Ascending aorta (tissue), 2 donors: ENCODE measurements at regions not wholly inside any gene's neighbourhood (a gene's known extent, or its start where the extent isn't known, plus 50 kb on each side); places are given as distances from the start of the nearest gene placed in this dataset.

ENCODE experiments used
- DNase-seq, 2 donors: peaks; one replicate each; pipeline ENCODE4 v3.0.0-alpha.2; 2019; ENCODE audit warnings: low spot score in 2 of 2
- H3K27ac ChIP-seq, 2 donors: fragments of 200-600 bp; sonication (generic); one replicate each; pipeline ENCODE4 v1.5.1; 2016 to 2017; ENCODE audit warnings: mild to moderate bottlenecking in 1 of 2
- H3K27me3 ChIP-seq: fragments of 200-600 bp; sonication (generic); one replicate; pipeline ENCODE4 v1.5.1; 2017
- H3K36me3 ChIP-seq, 2 donors: fragments of 200-600 bp; sonication (generic); one replicate each; pipeline ENCODE4 v1.5.1; 2016
- H3K4me1 ChIP-seq, 2 donors: fragments of 200-600 bp; sonication (generic); one replicate each; pipeline ENCODE4 v1.5.1; 2016 to 2017; ENCODE audit warnings: mild to moderate bottlenecking in 1 of 2
- H3K4me3 ChIP-seq, 2 donors: fragments of 200-600 bp; sonication (generic); one replicate each; pipeline ENCODE4 v1.5.1; 2016 to 2017; ENCODE audit warnings: mild to moderate bottlenecking in 1 of 2
- H3K9me3 ChIP-seq, 2 donors: fragments of 200-600 bp; sonication (generic); one replicate each; pipeline ENCODE4 v1.5.1; 2016
- intact Hi-C: fragments of 100-400 bp; cut with DNase I; formaldehyde crosslinking; loops from one replicate; pipeline ENCODE4 v1.15.1; 2023
- TF ChIP-seq, protein P1 (sequence below), 3 experiments: fragments of 200-600 bp in 2 of 3; fragments of 450-650 bp in 1 of 3; sonication (generic) in 2 of 3; IDR thresholded peaks; one replicate each; pipeline ENCODE4 v1.5.1; 2016 to 2019; ENCODE audit warnings: antibody characterized with exemption in 3 of 3, mild to moderate bottlenecking in 1 of 3, moderate library complexity in 1 of 3

DNA sequence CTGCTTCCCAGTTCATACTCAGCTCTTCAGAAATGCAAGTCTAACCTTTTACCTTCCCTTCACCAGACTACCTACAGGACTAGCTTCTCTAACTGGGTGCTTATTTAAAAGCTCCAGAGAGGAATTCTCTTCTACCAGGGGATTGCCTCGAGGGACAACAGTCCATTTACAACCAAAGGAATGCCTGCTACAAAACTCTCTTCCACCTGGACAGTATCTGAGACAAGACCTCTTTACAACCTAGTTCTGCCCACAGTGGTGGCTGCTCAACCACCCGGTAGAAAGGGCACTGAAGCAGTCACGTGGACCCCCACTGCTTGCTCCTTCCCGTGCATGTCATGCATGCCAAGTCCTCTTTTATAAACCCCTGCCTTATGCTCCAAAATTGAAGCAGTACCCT, 158.1 kb upstream of the ANXA10 start:
- H3K27me3 ChIP-seq: no peaks in the 10 kb centered on the region
- H3K36me3 ChIP-seq: no peaks in the 10 kb centered on the region
- H3K4me3 ChIP-seq: no peak overlapping the region
- H3K27ac ChIP-seq: no peak overlapping the region
- TF ChIP-seq, protein P1, sequence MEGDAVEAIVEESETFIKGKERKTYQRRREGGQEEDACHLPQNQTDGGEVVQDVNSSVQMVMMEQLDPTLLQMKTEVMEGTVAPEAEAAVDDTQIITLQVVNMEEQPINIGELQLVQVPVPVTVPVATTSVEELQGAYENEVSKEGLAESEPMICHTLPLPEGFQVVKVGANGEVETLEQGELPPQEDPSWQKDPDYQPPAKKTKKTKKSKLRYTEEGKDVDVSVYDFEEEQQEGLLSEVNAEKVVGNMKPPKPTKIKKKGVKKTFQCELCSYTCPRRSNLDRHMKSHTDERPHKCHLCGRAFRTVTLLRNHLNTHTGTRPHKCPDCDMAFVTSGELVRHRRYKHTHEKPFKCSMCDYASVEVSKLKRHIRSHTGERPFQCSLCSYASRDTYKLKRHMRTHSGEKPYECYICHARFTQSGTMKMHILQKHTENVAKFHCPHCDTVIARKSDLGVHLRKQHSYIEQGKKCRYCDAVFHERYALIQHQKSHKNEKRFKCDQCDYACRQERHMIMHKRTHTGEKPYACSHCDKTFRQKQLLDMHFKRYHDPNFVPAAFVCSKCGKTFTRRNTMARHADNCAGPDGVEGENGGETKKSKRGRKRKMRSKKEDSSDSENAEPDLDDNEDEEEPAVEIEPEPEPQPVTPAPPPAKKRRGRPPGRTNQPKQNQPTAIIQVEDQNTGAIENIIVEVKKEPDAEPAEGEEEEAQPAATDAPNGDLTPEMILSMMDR (IDR thresholded peaks at IDR 0.05): no peak
- no peaks in the 10 kb centered on the region for H3K4me1 ChIP-seq
- no peak for DNase-seq
- intact Hi-C loops: no loop called here
- no peaks in the 10 kb centered on the region for H3K9me3 ChIP-seq

DNA sequence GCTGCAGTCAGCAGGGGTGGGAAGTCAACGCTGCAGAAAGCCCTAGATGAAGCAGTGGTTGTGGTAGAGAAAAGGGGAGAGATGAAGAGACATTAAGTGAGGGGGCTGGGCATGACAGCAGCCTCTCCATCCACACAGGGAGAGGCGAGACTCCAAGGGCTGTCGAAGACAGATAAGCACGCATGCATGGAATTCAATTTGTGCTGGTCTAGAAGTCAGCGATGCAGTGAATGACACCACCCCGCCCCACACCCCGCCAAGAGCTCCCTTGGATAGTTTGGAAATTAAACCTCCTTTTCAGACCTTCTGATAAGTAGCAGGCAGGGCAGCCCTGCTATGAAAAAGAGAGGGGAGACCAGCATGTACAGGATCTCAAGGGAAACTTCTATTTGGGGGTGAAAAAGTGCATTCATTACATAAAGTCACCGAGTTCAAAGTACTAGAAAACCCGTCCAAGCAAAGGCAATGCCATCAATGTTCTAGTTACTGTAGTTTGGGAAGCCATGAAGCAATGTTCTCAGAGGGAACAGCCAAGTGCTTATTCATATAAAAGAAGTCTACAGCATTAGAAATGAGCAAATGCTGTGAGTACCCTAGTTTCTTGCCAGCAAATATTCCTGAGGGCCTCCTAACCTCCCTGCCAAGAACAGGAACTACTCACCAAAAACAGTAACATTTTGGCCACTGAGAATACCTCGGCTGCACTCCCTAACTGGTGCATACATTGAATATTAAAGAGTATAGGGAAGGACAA, 152.3 kb upstream of the ANXA10 start:
- no peaks in the 10 kb centered on the region for H3K9me3 ChIP-seq
- intact Hi-C loops: no loop called here
- H3K27me3 ChIP-seq: no peaks in the 10 kb centered on the region
- no peak overlapping the region for H3K27ac ChIP-seq
- H3K4me1 ChIP-seq: no peaks in the 10 kb centered on the region
- DNase-seq: no peak
- no peaks in the 10 kb centered on the region for H3K36me3 ChIP-seq
- H3K4me3 ChIP-seq: no peak overlapping the region
- TF ChIP-seq, protein P1 (IDR thresholded peaks at IDR 0.05): no peak

DNA sequence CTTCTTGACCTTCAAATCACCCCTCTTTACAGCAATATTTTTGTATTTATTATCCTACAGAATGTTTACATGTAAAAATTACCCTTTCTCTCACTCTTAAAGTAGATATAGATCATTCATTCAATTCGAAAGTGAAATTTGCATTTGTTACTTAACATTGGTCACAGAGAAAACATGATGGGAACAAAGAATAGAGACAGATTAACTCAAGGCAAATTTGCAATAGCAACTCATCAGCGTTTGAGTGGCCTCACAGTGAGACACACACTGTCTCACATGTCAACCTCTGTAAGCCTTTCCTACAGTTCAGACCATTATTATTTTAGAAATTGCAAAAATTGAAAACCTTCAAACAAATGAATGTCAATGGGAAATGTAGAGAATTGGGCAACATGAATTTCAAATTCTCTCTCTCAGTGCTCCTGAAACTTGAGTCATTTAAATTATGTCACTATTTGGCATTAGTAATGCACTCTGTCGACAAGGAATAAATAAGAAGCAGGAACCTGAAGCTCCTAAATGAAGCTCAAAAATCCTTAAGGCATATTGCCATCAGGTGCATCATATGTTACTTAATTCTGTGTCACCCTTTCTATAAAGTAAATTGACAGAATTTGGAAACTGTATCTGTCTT, 148.3 kb upstream of the ANXA10 start:
- Histone ChIP-seq H3K36me3 (no peaks in the 10 kb centered on the region), H3K4me3 (no peak overlapping the region), H3K4me1 (no peaks in the 10 kb centered on the region), H3K9me3 (no peaks in the 10 kb centered on the region), H3K27me3 (no peaks in the 10 kb centered on the region), H3K27ac (no peak overlapping the region)
- no peak for DNase-seq
- intact Hi-C loops: no loop called here
- TF ChIP-seq, protein P1 (IDR thresholded peaks at IDR 0.05): no peak

DNA sequence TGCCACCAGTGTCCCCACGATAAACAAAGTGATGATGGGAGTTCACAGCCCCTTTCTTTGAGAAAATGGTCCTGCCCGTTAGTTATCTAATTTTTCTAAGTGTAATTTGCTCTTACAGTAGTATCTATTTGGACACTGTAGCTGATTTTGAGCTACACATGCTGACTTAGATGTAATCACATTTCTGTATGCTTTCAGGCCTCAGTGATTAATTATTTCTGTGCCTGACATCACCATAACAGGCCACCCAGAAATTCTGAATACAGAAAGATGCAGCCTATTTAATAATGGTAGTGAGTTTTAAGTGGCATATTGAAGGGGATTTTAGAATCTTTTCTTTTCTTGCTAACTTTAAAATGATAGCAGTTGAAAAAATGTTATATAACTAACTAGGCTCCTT, 147.6 kb upstream of the ANXA10 start:
- intact Hi-C loops: no loop called here
- TF ChIP-seq, protein P1 (IDR thresholded peaks at IDR 0.05): no peak
- Histone ChIP-seq H3K4me1 (no peaks in the 10 kb centered on the region), H3K36me3 (no peaks in the 10 kb centered on the region), H3K9me3 (no peaks in the 10 kb centered on the region), H3K4me3 (no peak overlapping the region), H3K27ac (no peak overlapping the region), H3K27me3 (no peaks in the 10 kb centered on the region)
- no peak for DNase-seq

DNA sequence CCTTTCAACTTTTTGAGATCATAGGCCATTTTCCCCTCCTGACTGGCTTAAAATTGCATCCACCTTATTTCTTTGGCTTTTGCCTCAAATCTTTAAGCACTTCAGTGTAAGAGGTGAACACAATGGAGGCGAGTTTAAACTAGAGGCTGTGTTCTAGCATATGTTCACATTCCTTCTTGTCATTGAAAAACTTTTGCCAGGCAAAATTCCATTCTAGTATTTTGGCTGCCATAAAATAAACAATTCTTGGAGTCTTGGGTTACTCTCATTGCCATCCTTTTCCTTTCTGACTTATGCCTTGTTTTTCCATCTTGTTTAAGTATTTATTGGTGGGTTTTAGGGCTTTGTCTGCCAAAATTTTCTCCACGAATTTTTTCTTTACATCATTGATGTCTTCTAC, 137.3 kb upstream of the ANXA10 start:
- TF ChIP-seq, protein P1 (IDR thresholded peaks at IDR 0.05): no peak
- no peaks in the 10 kb centered on the region for H3K9me3 ChIP-seq
- H3K36me3 ChIP-seq: no peaks in the 10 kb centered on the region
- H3K4me1 ChIP-seq: no peaks in the 10 kb centered on the region
- no peak overlapping the region for H3K27ac ChIP-seq
- H3K27me3 ChIP-seq: no peaks in the 10 kb centered on the region
- no peak for DNase-seq
- intact Hi-C loops: no loop called here
- no peak overlapping the region for H3K4me3 ChIP-seq
